Panc1 (cell line): ENCODE measurements at regions not wholly inside any gene's neighbourhood (a gene's known extent, or its start where the extent isn't known, plus 50 kb on each side); places are given as distances from the start of the nearest gene placed in this dataset.

Experiments used
- ATAC-seq: fragments of 200-7000 bp; cut with Tn5 transposase; 2 replicates; pipeline ENCODE4 v1.9.1; 2020; ENCODE audit warnings: mild to moderate bottlenecking, moderate library complexity
- BruUV-seq: library from RNA; stranded (reverse); fragments of 400-500 nt; replicated peaks from 2 replicates; lab custom pipeline; 2021; lab: Mats Ljungman, UMichigan
- CTCF ChIA-PET: fragments of 300-600 bp; sonication (Branson Sonifier 250); formaldehyde crosslinking; loops from one replicate; lab custom pipeline; 2022; ENCODE audit warnings: antibody characterized with exemption; lab: Charles Lee
- POLR2A ChIA-PET: fragments of 300-600 bp; sonication (Branson Sonifier 250); formaldehyde crosslinking; loops from one replicate; lab custom pipeline; 2022; ENCODE audit warnings: antibody characterized with exemption; lab: Charles Lee
- DNase-seq: peaks from one replicate; pipeline ENCODE4 v3.0.0-alpha.2; 2010; ENCODE audit warnings: low read depth, low spot score
- H3K27ac ChIP-seq: 2 replicates; pipeline ENCODE4 v1.5.1; 2011; ENCODE audit warnings: mild to moderate bottlenecking, low read length, inconsistent platforms
- H3K27me3 ChIP-seq: fragments of 200-500 bp; sonication (Bioruptor generic); 2 replicates; pipeline ENCODE4 v1.6.0; 2014; ENCODE audit warnings: low read length, inconsistent platforms; ENCODE audit not compliant: control insufficient read depth, insufficient read depth
- H3K36me3 ChIP-seq: fragments of 200-500 bp; sonication (Bioruptor generic); 2 replicates; pipeline ENCODE4 v1.5.1; 2014; ENCODE audit warnings: inconsistent platforms, mild to moderate bottlenecking, low read length, moderate library complexity; ENCODE audit not compliant: control insufficient read depth, insufficient read depth
- H3K4me1 ChIP-seq: 2 replicates; pipeline ENCODE4 v1.5.1; 2011; ENCODE audit warnings: inconsistent platforms, mild to moderate bottlenecking, low read length, moderate library complexity; ENCODE audit not compliant: control insufficient read depth, insufficient read depth
- H3K4me3 ChIP-seq, 2 experiments: 2 replicates each; pipeline ENCODE4 v1.5.1; 2011 to 2012; ENCODE audit warnings: low read depth in 2 of 2, low read length in 2 of 2, mild to moderate bottlenecking in 2 of 2, inconsistent platforms in 1 of 2, moderate library complexity in 1 of 2
- H3K9me3 ChIP-seq: fragments of 200-500 bp; sonication (Bioruptor generic); 2 replicates; pipeline ENCODE4 v1.5.1; 2014; ENCODE audit warnings: low read depth, mild to moderate bottlenecking, inconsistent platforms, low read length, moderate library complexity; ENCODE audit not compliant: control insufficient read depth, insufficient read depth
- CTCF ChIP-seq: fragments of 450-650 bp; IDR thresholded peaks from 2 replicates; pipeline ENCODE4 v1.5.1; 2017; ENCODE audit warnings: mild to moderate bottlenecking
- POLR2AphosphoS5 ChIP-seq: IDR thresholded peaks from 2 replicates; pipeline ENCODE4 v1.6.1; 2012; ENCODE audit warnings: mild to moderate bottlenecking, low read depth, low read length, moderate library complexity
- REST ChIP-seq, 2 experiments: IDR thresholded peaks; 2 replicates each; pipeline ENCODE4 v1.6.1; 2011 to 2012; ENCODE audit warnings: low read depth in 2 of 2, control low read depth in 1 of 2, low read length in 1 of 2, mild to moderate bottlenecking in 1 of 2, moderate library complexity in 1 of 2; ENCODE audit not compliant: insufficient read depth in 1 of 2
- SIN3A ChIP-seq: IDR thresholded peaks from 2 replicates; pipeline ENCODE4 v1.6.1; 2012; ENCODE audit warnings: low read depth, mild to moderate bottlenecking, low read length, moderate library complexity, borderline replicate concordance; ENCODE audit not compliant: insufficient read depth
- TCF7L2 ChIP-seq: IDR thresholded peaks from 2 replicates; pipeline ENCODE4 v1.6.1; 2011; ENCODE audit warnings: mild to moderate bottlenecking, low read depth, low read length, inconsistent platforms
- in situ Hi-C: cut with HindIII; loops from 2 replicates; pipeline ENCODE4 v1.10.0; 2016; ENCODE audit warnings: low sequenced_read_pairs, low pct_unique_long_range_greater_than_20kb
- intact Hi-C: fragments of 100-400 bp; cut with micrococcal nuclease; formaldehyde crosslinking; loops from one replicate; pipeline ENCODE4 v1.10.0; 2022; ENCODE audit not compliant: unreplicated experiment

GRCh38 chr10:121307411-121307980 lies 290.7 kb downstream of the FGFR2 start:
- no peak overlapping the region for H3K27ac ChIP-seq
- H3K9me3 ChIP-seq, result no peaks in the 10 kb centered on the region
- no peaks in the 10 kb centered on the region for H3K4me1 ChIP-seq
- H3K36me3 ChIP-seq, result no peaks in the 10 kb centered on the region
- in situ Hi-C loops (no loop called here), intact Hi-C loops (no loop called here)
- TF ChIP-seq SIN3A, result no peak
- no peak for TF ChIP-seq REST (IDR thresholded peaks at IDR 0.05; ENCODE audit: insufficient read depth in 1 of 2, low read depth in 2 of 2, low read length in 1 of 2)
- no peak for TF ChIP-seq POLR2AphosphoS5
- TF ChIP-seq CTCF, result no peak
- TF ChIP-seq TCF7L2, result no peak
- POLR2A ChIA-PET, result no interaction called here
- DNase-seq (no peak), ATAC-seq (no peak)
- no peak overlapping the region for H3K4me3 ChIP-seq
- CTCF ChIA-PET, result no interaction called here
- H3K27me3 ChIP-seq, result no peaks in the 10 kb centered on the region
- BruUV-seq, result no TSS peak

- POLR2A ChIA-PET, result no interaction called here
- TF ChIP-seq REST (IDR thresholded peaks at IDR 0.05; ENCODE audit: insufficient read depth in 1 of 2, low read depth in 2 of 2, low read length in 1 of 2), result no peak
- TF ChIP-seq CTCF, result no peak
- no peak for TF ChIP-seq TCF7L2
- no peak for TF ChIP-seq POLR2AphosphoS5
- TF ChIP-seq SIN3A, result no peak
- intact Hi-C loops, result no loop called here
These were observed 290.2 kb downstream of the FGFR2 start for GRCh38 chr10:121308020-121308419.

More at GRCh38 chr10:121308020-121308419, 290.2 kb downstream of the FGFR2 start:
- DNase-seq (no peak), ATAC-seq (no peak)
- BruUV-seq, result no TSS peak
- no peaks in the 10 kb centered on the region for H3K27me3 ChIP-seq
- in situ Hi-C loops, result no loop called here
- H3K27ac ChIP-seq, result no peak overlapping the region
- no peak overlapping the region for H3K4me3 ChIP-seq
- H3K9me3 ChIP-seq, result no peaks in the 10 kb centered on the region
- H3K36me3 ChIP-seq, result no peaks in the 10 kb centered on the region
- no peaks in the 10 kb centered on the region for H3K4me1 ChIP-seq
- CTCF ChIA-PET, result no interaction called here
